ENCODE measurements at regions not wholly inside any gene's neighbourhood (a gene's known extent, or its start where the extent isn't known, plus 50 kb on each side); places are given as distances from the start of the nearest gene placed in this dataset.
"Not testable (repeated sequence)": the region's sequence is repeated elsewhere in the genome, so short reads cannot be mapped to it uniquely, and the experiment has no call there.

GRCh38 chr5:60026161-60026560 lies 132.6 kb upstream of the PDE4D start:
- no peak overlapping the region for H3K27ac ChIP-seq (ENCODE audit: low read length)
- no CpG with 5 or more reads among the region's 2 CpGs for WGBS (ENCODE audit: insufficient coverage)
- H3K36me3 ChIP-seq (ENCODE audit: control insufficient read depth, insufficient read depth, low read length) = no peaks in the 10 kb centered on the region
- no peak overlapping the region for H3K4me3 ChIP-seq (ENCODE audit: low read length)
- DNase-seq = no peak
- H3K4me1 ChIP-seq (ENCODE audit: control insufficient read depth, insufficient read depth, low read length) = no peaks in the 10 kb centered on the region
- H3K9me3 ChIP-seq (replicated peaks; ENCODE audit: control insufficient read depth, low read depth, low read length) = no peaks in the 10 kb centered on the region
- no peaks in the 10 kb centered on the region for H3K27me3 ChIP-seq (ENCODE audit: control insufficient read depth, insufficient read depth, low read length)

DNA sequence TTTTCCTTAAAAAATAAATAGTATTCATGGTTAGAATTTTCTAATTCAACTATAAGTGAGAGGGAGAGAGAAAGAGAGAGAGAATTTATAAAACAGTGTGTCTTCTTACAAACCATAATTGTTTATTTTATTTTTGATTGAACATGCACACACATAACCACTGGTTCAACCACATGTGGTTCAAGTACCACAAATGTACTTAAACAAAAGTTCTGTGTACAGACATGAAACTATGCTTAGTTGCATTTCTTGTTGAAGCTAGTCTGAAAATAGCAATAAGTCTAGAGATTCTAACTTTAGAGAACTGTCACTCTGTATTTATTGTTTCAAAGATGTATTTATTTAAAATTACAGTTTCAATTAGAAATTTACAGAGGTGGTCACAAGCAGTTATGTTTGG lies 130.6 kb upstream of the PDE4D start:
- DNase-seq = no peak
- Histone ChIP-seq H3K9me3 (replicated peaks; ENCODE audit: control insufficient read depth, low read depth, low read length) (no peaks in the 10 kb centered on the region), H3K4me1 (ENCODE audit: control insufficient read depth, insufficient read depth, low read length) (no peaks in the 10 kb centered on the region), H3K27me3 (ENCODE audit: control insufficient read depth, insufficient read depth, low read length) (no peaks in the 10 kb centered on the region), H3K27ac (ENCODE audit: low read length) (no peak overlapping the region), H3K4me3 (ENCODE audit: low read length) (no peak overlapping the region), H3K36me3 (ENCODE audit: control insufficient read depth, insufficient read depth, low read length) (no peaks in the 10 kb centered on the region)

GRCh38 chr5:60023255-60023654 lies 129.7 kb upstream of the PDE4D start:
- H3K9me3 ChIP-seq (replicated peaks; ENCODE audit: control insufficient read depth, low read depth, low read length) = no peaks in the 10 kb centered on the region
- H3K4me3 ChIP-seq (ENCODE audit: low read length) = no peak overlapping the region
- DNase-seq = no peak
- H3K4me1 ChIP-seq (ENCODE audit: control insufficient read depth, insufficient read depth, low read length) = no peaks in the 10 kb centered on the region
- no peaks in the 10 kb centered on the region for H3K27me3 ChIP-seq (ENCODE audit: control insufficient read depth, insufficient read depth, low read length)
- no peak overlapping the region for H3K27ac ChIP-seq (ENCODE audit: low read length)
- no peaks in the 10 kb centered on the region for H3K36me3 ChIP-seq (ENCODE audit: control insufficient read depth, insufficient read depth, low read length)

DNA sequence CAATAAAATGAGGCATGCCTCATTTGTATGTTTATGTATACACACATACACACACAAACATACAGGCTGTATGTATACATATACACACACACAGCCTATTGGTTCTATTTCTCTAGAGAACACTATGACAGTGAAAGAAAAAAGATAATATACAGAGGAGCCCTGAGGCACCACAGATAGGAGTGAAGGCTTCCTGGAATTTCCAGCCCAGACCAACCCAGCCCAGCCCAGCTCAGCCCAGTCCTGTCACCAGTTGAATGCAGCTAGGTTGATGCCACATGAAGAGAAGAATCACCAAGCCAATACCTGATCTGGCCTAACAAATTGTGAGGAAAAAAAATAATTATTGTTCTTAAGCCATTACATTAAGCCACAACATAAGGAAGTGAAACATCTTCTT lies 126.9 kb upstream of the PDE4D start:
- no peak for DNase-seq
- no peak overlapping the region for H3K27ac ChIP-seq (ENCODE audit: low read length)
- no peaks in the 10 kb centered on the region for H3K9me3 ChIP-seq (replicated peaks; ENCODE audit: control insufficient read depth, low read depth, low read length)
- H3K4me1 ChIP-seq (ENCODE audit: control insufficient read depth, insufficient read depth, low read length) = no peaks in the 10 kb centered on the region
- H3K27me3 ChIP-seq (ENCODE audit: control insufficient read depth, insufficient read depth, low read length) = no peaks in the 10 kb centered on the region
- H3K4me3 ChIP-seq (ENCODE audit: low read length) = no peak overlapping the region
- H3K36me3 ChIP-seq (ENCODE audit: control insufficient read depth, insufficient read depth, low read length) = no peaks in the 10 kb centered on the region

DNA sequence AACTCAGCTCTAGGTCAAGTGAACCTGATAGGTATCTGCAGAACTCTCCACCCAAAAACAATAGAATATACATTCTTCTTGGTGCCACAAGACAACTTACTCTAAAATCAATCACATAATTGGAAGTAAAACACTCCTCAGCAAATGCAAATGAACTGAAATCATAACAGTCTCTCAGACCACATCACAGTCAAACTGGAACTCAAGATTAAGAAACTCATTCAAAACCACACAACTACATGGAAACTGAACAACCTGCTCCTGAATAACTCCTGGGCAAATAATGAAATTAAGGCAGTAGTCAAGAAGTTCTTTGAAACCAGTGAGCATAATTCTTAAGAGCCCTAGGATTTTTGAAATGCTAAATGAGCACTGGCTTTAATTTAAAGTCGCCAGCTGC lies 125.4 kb upstream of the PDE4D start:
- H3K4me3 ChIP-seq (ENCODE audit: low read length); H3K27me3 ChIP-seq (ENCODE audit: control insufficient read depth, insufficient read depth, low read length); DNase-seq; H3K27ac ChIP-seq (ENCODE audit: low read length); H3K9me3 ChIP-seq (replicated peaks; ENCODE audit: control insufficient read depth, low read depth, low read length); H3K36me3 ChIP-seq (ENCODE audit: control insufficient read depth, insufficient read depth, low read length); H3K4me1 ChIP-seq (ENCODE audit: control insufficient read depth, insufficient read depth, low read length): not testable (repeated sequence)
- WGBS (ENCODE audit: insufficient coverage) = no CpG with 5 or more reads among the region's 1 CpG

DNA sequence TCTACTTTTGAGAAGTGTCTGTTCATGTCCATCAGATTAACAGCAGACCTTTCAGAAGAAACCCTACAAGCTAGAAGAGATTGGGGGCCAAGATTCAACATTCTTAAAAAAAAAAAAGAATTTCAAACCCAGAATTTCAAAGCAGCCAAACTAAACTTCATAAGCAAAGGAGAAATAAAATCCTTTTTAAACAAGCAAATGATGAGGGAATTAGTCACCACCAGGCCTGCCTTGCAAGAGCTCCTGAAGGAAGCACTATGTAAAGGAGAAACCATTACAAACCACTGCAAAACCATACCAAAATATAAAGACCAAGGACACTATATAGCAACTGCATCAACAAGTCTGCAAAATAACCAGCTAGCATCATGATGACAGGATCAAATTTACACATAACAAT lies 124.6 kb upstream of the PDE4D start:
- no peak overlapping the region for H3K4me3 ChIP-seq (ENCODE audit: low read length)
- no peaks in the 10 kb centered on the region for H3K9me3 ChIP-seq (replicated peaks; ENCODE audit: control insufficient read depth, low read depth, low read length)
- H3K36me3 ChIP-seq (ENCODE audit: control insufficient read depth, insufficient read depth, low read length) = no peaks in the 10 kb centered on the region
- H3K27me3 ChIP-seq (ENCODE audit: control insufficient read depth, insufficient read depth, low read length) = no peaks in the 10 kb centered on the region
- H3K4me1 ChIP-seq (ENCODE audit: control insufficient read depth, insufficient read depth, low read length) = no peaks in the 10 kb centered on the region
- no peak for DNase-seq
- no peak overlapping the region for H3K27ac ChIP-seq (ENCODE audit: low read length)

DNA sequence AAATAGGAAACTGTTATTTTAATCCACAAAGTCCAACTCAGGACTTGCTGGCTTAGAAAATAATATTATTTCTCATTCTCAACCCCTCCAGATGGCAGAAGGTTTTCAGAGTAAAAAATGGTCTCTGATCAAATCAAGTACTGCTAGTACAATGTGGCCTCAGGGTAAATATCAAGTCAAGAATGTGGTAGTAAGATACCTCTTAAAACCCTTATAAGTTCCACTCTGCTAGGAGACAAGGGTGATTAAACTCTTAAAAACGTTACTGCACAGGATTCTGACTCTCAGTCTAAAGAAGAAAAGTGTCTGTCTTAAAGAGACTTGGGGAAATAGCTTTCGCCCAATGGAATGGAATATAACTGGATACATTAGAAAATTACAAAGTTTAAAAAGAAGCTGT lies 120.8 kb upstream of the PDE4D start:
- Histone ChIP-seq H3K27ac (ENCODE audit: low read length) (no peak overlapping the region), H3K4me3 (ENCODE audit: low read length) (no peak overlapping the region), H3K4me1 (ENCODE audit: control insufficient read depth, insufficient read depth, low read length) (no peaks in the 10 kb centered on the region), H3K9me3 (replicated peaks; ENCODE audit: control insufficient read depth, low read depth, low read length) (no peaks in the 10 kb centered on the region), H3K36me3 (ENCODE audit: control insufficient read depth, insufficient read depth, low read length) (no peaks in the 10 kb centered on the region), H3K27me3 (ENCODE audit: control insufficient read depth, insufficient read depth, low read length) (no peaks in the 10 kb centered on the region)
- 80% methylated on average over 1 of the region's 2 CpGs for WGBS (ENCODE audit: insufficient coverage)
- no peak for DNase-seq

GRCh38 chr5:60010853-60011252 lies 117.3 kb upstream of the PDE4D start:
- no peak overlapping the region for H3K4me3 ChIP-seq (ENCODE audit: low read length)
- H3K9me3 ChIP-seq (replicated peaks; ENCODE audit: control insufficient read depth, low read depth, low read length) = no peaks in the 10 kb centered on the region
- H3K36me3 ChIP-seq (ENCODE audit: control insufficient read depth, insufficient read depth, low read length) = no peaks in the 10 kb centered on the region
- no peak for DNase-seq
- H3K27ac ChIP-seq (ENCODE audit: low read length) = no peak overlapping the region
- H3K4me1 ChIP-seq (ENCODE audit: control insufficient read depth, insufficient read depth, low read length) = no peaks in the 10 kb centered on the region
- no peaks in the 10 kb centered on the region for H3K27me3 ChIP-seq (ENCODE audit: control insufficient read depth, insufficient read depth, low read length)

GRCh38 chr5:60010328-60010727 lies 116.8 kb upstream of the PDE4D start:
- no peak for DNase-seq
- no CpG with 5 or more reads among the region's 1 CpG for WGBS (ENCODE audit: insufficient coverage)
- H3K9me3 ChIP-seq (replicated peaks; ENCODE audit: control insufficient read depth, low read depth, low read length) = no peaks in the 10 kb centered on the region
- no peaks in the 10 kb centered on the region for H3K36me3 ChIP-seq (ENCODE audit: control insufficient read depth, insufficient read depth, low read length)
- H3K4me1 ChIP-seq (ENCODE audit: control insufficient read depth, insufficient read depth, low read length) = no peaks in the 10 kb centered on the region
- H3K27ac ChIP-seq (ENCODE audit: low read length) = no peak overlapping the region
- H3K27me3 ChIP-seq (ENCODE audit: control insufficient read depth, insufficient read depth, low read length) = no peaks in the 10 kb centered on the region
- no peak overlapping the region for H3K4me3 ChIP-seq (ENCODE audit: low read length)

- Histone ChIP-seq H3K9me3 (replicated peaks; ENCODE audit: control insufficient read depth, low read depth, low read length) (no peaks in the 10 kb centered on the region), H3K4me1 (ENCODE audit: control insufficient read depth, insufficient read depth, low read length) (no peaks in the 10 kb centered on the region), H3K4me3 (ENCODE audit: low read length) (no peak overlapping the region), H3K36me3 (ENCODE audit: control insufficient read depth, insufficient read depth, low read length) (no peaks in the 10 kb centered on the region), H3K27me3 (ENCODE audit: control insufficient read depth, insufficient read depth, low read length) (no peaks in the 10 kb centered on the region), H3K27ac (ENCODE audit: low read length) (no peak overlapping the region)
- no CpG with 5 or more reads among the region's 2 CpGs for WGBS (ENCODE audit: insufficient coverage)
- no peak for DNase-seq
Measured at GRCh38 chr5:60007729-60008128, 114.2 kb upstream of the PDE4D start.

DNA sequence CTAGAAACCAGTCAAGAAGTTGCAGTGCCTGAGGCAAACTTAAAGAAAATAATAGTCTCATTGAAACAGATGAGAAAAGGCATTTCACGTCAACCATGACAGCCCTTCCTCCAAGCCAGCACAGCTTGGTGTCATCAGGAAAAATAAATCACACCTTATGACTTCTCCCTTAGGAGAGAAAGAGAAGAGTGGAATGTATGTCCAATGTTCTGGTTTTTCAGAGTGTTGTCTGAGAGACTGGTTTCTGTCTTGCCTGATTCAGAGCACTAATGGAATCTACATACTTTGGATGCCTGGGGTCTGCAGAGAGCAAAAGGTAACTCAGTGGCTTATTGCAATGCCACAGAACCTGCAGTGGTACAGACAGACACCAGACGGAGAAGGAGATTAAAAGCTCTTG lies 105.5 kb upstream of the PDE4D start:
- Histone ChIP-seq H3K9me3 (replicated peaks; ENCODE audit: control insufficient read depth, low read depth, low read length) (no peaks in the 10 kb centered on the region), H3K27ac (ENCODE audit: low read length) (no peak overlapping the region), H3K36me3 (ENCODE audit: control insufficient read depth, insufficient read depth, low read length) (no peaks in the 10 kb centered on the region), H3K4me1 (ENCODE audit: control insufficient read depth, insufficient read depth, low read length) (no peaks in the 10 kb centered on the region), H3K27me3 (ENCODE audit: control insufficient read depth, insufficient read depth, low read length) (no peaks in the 10 kb centered on the region), H3K4me3 (ENCODE audit: low read length) (no peak overlapping the region)
- DNase-seq = no peak
- WGBS (ENCODE audit: insufficient coverage) = no CpG with 5 or more reads among the region's 2 CpGs
